OCI-LY3 (cell line): ENCODE measurements at regions not wholly inside any gene's neighbourhood (a gene's known extent, or its start where the extent isn't known, plus 50 kb on each side); places are given as distances from the start of the nearest gene placed in this dataset.

Source experiments
- EZH2phosphoT487 ChIP-seq: fragments of 200-600 bp; shearing (Covaris generic); IDR thresholded peaks from 2 replicates; pipeline ENCODE4 v1.6.1; 2018; ENCODE audit warnings: antibody characterized with exemption, mixed run types, low read depth
- TF ChIP-seq, protein P1 (sequence below): fragments of 200-600, 300-600 bp; sonication (generic); IDR thresholded peaks from 2 replicates; pipeline ENCODE4 v1.5.1; 2014; ENCODE audit warnings: antibody characterized with exemption, low read length, low read depth

DNA sequence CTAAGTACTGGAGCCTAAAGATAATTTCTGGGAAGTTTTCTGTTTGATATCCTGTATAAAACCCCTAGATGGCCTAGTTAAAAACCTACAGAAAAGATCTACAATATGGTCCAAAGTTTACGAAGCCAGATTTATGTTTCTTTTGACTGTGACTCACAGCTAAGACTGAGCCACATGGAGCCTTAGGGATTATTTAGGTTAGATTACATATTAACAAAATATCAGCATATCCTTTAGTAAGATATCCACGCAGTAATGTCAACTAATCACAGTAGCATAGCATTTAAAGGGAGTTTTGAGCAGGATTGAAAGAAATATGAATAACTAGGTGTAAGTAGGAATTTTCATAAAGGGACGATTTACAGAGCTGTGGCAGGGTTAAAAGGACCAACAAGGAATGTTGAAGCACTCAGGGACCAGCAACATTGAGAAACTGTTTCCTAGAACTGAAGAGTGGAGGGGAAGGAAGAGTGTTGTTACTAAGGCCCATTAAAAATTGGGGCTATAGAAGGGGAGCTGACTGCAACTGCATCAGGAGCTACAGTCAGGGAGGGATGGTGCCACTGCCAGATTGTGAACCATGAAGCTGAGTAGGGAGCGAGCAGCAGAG lies 155.5 kb downstream of the DACT1 start:
- TF ChIP-seq, protein P1, sequence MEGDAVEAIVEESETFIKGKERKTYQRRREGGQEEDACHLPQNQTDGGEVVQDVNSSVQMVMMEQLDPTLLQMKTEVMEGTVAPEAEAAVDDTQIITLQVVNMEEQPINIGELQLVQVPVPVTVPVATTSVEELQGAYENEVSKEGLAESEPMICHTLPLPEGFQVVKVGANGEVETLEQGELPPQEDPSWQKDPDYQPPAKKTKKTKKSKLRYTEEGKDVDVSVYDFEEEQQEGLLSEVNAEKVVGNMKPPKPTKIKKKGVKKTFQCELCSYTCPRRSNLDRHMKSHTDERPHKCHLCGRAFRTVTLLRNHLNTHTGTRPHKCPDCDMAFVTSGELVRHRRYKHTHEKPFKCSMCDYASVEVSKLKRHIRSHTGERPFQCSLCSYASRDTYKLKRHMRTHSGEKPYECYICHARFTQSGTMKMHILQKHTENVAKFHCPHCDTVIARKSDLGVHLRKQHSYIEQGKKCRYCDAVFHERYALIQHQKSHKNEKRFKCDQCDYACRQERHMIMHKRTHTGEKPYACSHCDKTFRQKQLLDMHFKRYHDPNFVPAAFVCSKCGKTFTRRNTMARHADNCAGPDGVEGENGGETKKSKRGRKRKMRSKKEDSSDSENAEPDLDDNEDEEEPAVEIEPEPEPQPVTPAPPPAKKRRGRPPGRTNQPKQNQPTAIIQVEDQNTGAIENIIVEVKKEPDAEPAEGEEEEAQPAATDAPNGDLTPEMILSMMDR = no peak
- no peak for TF ChIP-seq EZH2phosphoT487
